Neural progenitor cell (in vitro differentiated cells): ENCODE measurements at regions not wholly inside any gene's neighbourhood (a gene's known extent, or its start where the extent isn't known, plus 50 kb on each side); places are given as distances from the start of the nearest gene placed in this dataset.
"Not testable (repeated sequence)": the region's sequence is repeated elsewhere in the genome, so short reads cannot be mapped to it uniquely, and the experiment has no call there.

Experiments used
- DNase-seq: peaks from one replicate; pipeline ENCODE4 v3.0.0-alpha.2; 2016; ENCODE audit warnings: low spot score
- H2AFZ ChIP-seq: fragments of 200-600 bp; sonication (generic); replicated peaks from 2 replicates; pipeline ENCODE4 v1.6.1; 2016; ENCODE audit warnings: antibody characterized with exemption
- H3F3A ChIP-seq: fragments of 200-600 bp; sonication (generic); 2 replicates; pipeline ENCODE4 v1.6.1; 2016; ENCODE audit warnings: antibody characterized with exemption, low read depth
- H3K27ac ChIP-seq: fragments of 200-600 bp; sonication (generic); 2 replicates; pipeline ENCODE4 v1.5.1; 2016; ENCODE audit warnings: mild to moderate bottlenecking
- H3K27me3 ChIP-seq: fragments of 200-600 bp; sonication (generic); 2 replicates; pipeline ENCODE4 v1.6.1; 2016; ENCODE audit warnings: mild to moderate bottlenecking, moderate library complexity
- H3K36me3 ChIP-seq: fragments of 200-600 bp; sonication (generic); 2 replicates; pipeline ENCODE4 v1.5.1; 2016
- H3K4me1 ChIP-seq: fragments of 200-600 bp; sonication (generic); 2 replicates; pipeline ENCODE4 v1.6.1; 2016; ENCODE audit warnings: mixed run types
- H3K4me2 ChIP-seq: fragments of 200-600 bp; sonication (generic); 2 replicates; pipeline ENCODE4 v1.6.1; 2016
- H3K4me3 ChIP-seq: fragments of 200-600 bp; sonication (generic); 2 replicates; pipeline ENCODE4 v1.5.1; 2016
- H3K79me2 ChIP-seq: fragments of 200-600 bp; sonication (generic); 2 replicates; pipeline ENCODE4 v1.6.1; 2016; ENCODE audit warnings: low read depth
- H3K9ac ChIP-seq: fragments of 200-600 bp; sonication (generic); 2 replicates; pipeline ENCODE4 v1.6.1; 2016
- H3K9me3 ChIP-seq: fragments of 200-600 bp; sonication (generic); 2 replicates; pipeline ENCODE4 v1.5.1; 2016; ENCODE audit warnings: low read depth
- H4K20me1 ChIP-seq: fragments of 200-600 bp; sonication (generic); 2 replicates; pipeline ENCODE4 v1.6.1; 2016; ENCODE audit warnings: low read depth
- H3K27ac Mint-ChIP-seq: 3 replicates; pipeline ENCODE4 v1.8.0; 2021; ENCODE audit warnings: mixed read lengths
- H3K27me3 Mint-ChIP-seq: 2 replicates; pipeline ENCODE4 v1.8.0; 2022; ENCODE audit warnings: low read depth, mild to moderate bottlenecking, inconsistent platforms, moderate library complexity, mixed read lengths; ENCODE audit not compliant: insufficient read depth
- H3K36me3 Mint-ChIP-seq: 3 replicates; pipeline ENCODE4 v1.8.0; 2021; ENCODE audit warnings: mixed read lengths
- H3K4me1 Mint-ChIP-seq: 3 replicates; pipeline ENCODE4 v1.8.0; 2021; ENCODE audit warnings: mixed read lengths
- H3K4me3 Mint-ChIP-seq: 3 replicates; pipeline ENCODE4 v1.8.0; 2021; ENCODE audit warnings: mild to moderate bottlenecking, moderate library complexity, mixed read lengths
- H3K9me3 Mint-ChIP-seq: 3 replicates; pipeline ENCODE4 v1.8.0; 2020; ENCODE audit warnings: mixed read lengths
- CTCF ChIP-seq: fragments of 200-600 bp; sonication (generic); IDR thresholded peaks from 2 replicates; pipeline ENCODE4 v1.5.1; 2017; ENCODE audit warnings: antibody characterized with exemption, mild to moderate bottlenecking
- EZH2 ChIP-seq: fragments of 200-600 bp; sonication (generic); IDR thresholded peaks from 2 replicates; pipeline ENCODE4 v1.6.1; 2017; ENCODE audit warnings: antibody characterized with exemption, mild to moderate bottlenecking, moderate library complexity
- EZH2phosphoT487 ChIP-seq: fragments of 200-600 bp; sonication (generic); IDR thresholded peaks from 2 replicates; pipeline ENCODE4 v1.6.1; 2017; ENCODE audit warnings: antibody characterized with exemption

- Histone ChIP-seq H3K4me3 (no peak overlapping the region), H3K79me2 (no peaks in the 10 kb centered on the region), H3K27ac (no peak overlapping the region), H3K27me3 (peaks cover 29% of the 10 kb centered on the region), H3F3A (no peaks in the 10 kb centered on the region), H4K20me1 (no peaks in the 10 kb centered on the region), H2AFZ (no peak overlapping the region), H3K4me1 (peaks cover 6% of the 10 kb centered on the region), H3K9me3 (no peaks in the 10 kb centered on the region), H3K4me2 (no peak overlapping the region), H3K36me3 (no peaks in the 10 kb centered on the region), H3K9ac (no peak overlapping the region)
- TF ChIP-seq CTCF, result no peak
- TF ChIP-seq EZH2phosphoT487, result no peak
- no peak for TF ChIP-seq EZH2
- Mint-ChIP-seq H3K4me1 (peaks cover 53% of the 10 kb centered on the region), H3K36me3 (no peaks in the 10 kb centered on the region), H3K27ac (peak overlapping the region; percentile 88), H3K9me3 (peaks cover 8% of the 10 kb centered on the region), H3K4me3 (peak overlapping the region; percentile 10), H3K27me3 (peaks cover 8% of the 10 kb centered on the region)
- peak; percentile 64 for DNase-seq
Observed at GRCh38 chr6:137297887-137298286, 78.7 kb upstream of the IFNGR1 start.

DNA sequence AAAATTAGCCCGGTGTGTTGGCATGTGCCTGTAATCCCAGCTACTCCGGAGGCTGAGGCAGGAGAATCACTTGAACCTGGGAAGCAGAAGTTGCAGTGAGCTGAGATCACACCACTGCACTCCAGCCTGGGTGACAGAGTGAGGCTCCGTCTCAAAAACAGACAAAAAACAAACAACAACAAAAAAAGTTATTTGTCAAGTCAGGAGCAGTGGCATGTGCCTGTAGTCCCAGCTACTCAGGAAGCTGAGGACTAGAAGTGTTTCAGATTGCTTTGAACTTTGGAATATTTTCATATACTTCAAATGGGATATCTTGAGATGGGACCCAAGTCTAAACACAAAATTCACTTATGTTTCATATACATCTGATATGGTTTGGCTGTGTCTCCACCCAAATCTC, 73.1 kb upstream of the IFNGR1 start:
- H3K27ac Mint-ChIP-seq, H3F3A ChIP-seq, H3K36me3 ChIP-seq, H3K36me3 Mint-ChIP-seq, DNase-seq, H3K27me3 Mint-ChIP-seq, H3K79me2 ChIP-seq, H3K27ac ChIP-seq, H3K4me1 ChIP-seq, H2AFZ ChIP-seq, H3K4me2 ChIP-seq, H3K27me3 ChIP-seq, H3K9ac ChIP-seq, H4K20me1 ChIP-seq, H3K9me3 ChIP-seq, H3K9me3 Mint-ChIP-seq, H3K4me3 ChIP-seq, H3K4me3 Mint-ChIP-seq: not testable (repeated sequence)
- H3K4me1 Mint-ChIP-seq, result peaks cover 22% of the 10 kb centered on the region

- no peak for TF ChIP-seq CTCF
- TF ChIP-seq EZH2, result no peak
- TF ChIP-seq EZH2phosphoT487, result no peak
- Histone ChIP-seq H3K79me2 (no peaks in the 10 kb centered on the region), H3K4me3 (no peak overlapping the region), H4K20me1 (no peaks in the 10 kb centered on the region), H3K9ac (no peak overlapping the region), H2AFZ (no peak overlapping the region), H3K36me3 (no peaks in the 10 kb centered on the region), H3K9me3 (no peaks in the 10 kb centered on the region), H3K27ac (no peak overlapping the region), H3F3A (no peaks in the 10 kb centered on the region), H3K4me1 (no peaks in the 10 kb centered on the region), H3K27me3 (peaks cover under 1% of the 10 kb centered on the region), H3K4me2 (no peak overlapping the region)
- no peak overlapping the region for H3K27ac Mint-ChIP-seq
- no peak for DNase-seq
- H3K27me3 Mint-ChIP-seq, result peaks cover 5% of the 10 kb centered on the region
- no peak overlapping the region for H3K4me3 Mint-ChIP-seq
- peaks cover 5% of the 10 kb centered on the region for H3K9me3 Mint-ChIP-seq
- no peaks in the 10 kb centered on the region for H3K36me3 Mint-ChIP-seq
- H3K4me1 Mint-ChIP-seq, result peaks cover 14% of the 10 kb centered on the region
Observed at GRCh38 chr6:137291441-137291840, 72.3 kb upstream of the IFNGR1 start.

GRCh38 chr6:137290601-137291261, 71.5 kb upstream of the IFNGR1 start:
- no peaks in the 10 kb centered on the region for H3K9me3 ChIP-seq
- Mint-ChIP-seq H3K4me3 (no peak overlapping the region), H3K27ac (no peak overlapping the region)

More at GRCh38 chr6:137290601-137291261, 71.5 kb upstream of the IFNGR1 start:
- peaks cover 8% of the 10 kb centered on the region for H3K4me1 Mint-ChIP-seq
- Histone ChIP-seq H2AFZ (no peak overlapping the region), H3K4me3 (no peak overlapping the region), H4K20me1 (no peaks in the 10 kb centered on the region), H3K4me1 (no peaks in the 10 kb centered on the region), H3K9ac (no peak overlapping the region), H3F3A (no peaks in the 10 kb centered on the region), H3K27ac (no peak overlapping the region), H3K36me3 (no peaks in the 10 kb centered on the region), H3K79me2 (no peaks in the 10 kb centered on the region), H3K27me3 (no peaks in the 10 kb centered on the region), H3K4me2 (no peak overlapping the region)
- H3K9me3 Mint-ChIP-seq, result peaks cover 5% of the 10 kb centered on the region
- no peaks in the 10 kb centered on the region for H3K36me3 Mint-ChIP-seq
- DNase-seq, result no peak
- peaks cover 5% of the 10 kb centered on the region for H3K27me3 Mint-ChIP-seq
- no peak for TF ChIP-seq EZH2phosphoT487
- no peak for TF ChIP-seq CTCF
- no peak for TF ChIP-seq EZH2
